ENCODE measurements at regions not wholly inside any gene's neighbourhood (a gene's known extent, or its start where the extent isn't known, plus 50 kb on each side); places are given as distances from the start of the nearest gene placed in this dataset.

DNA sequence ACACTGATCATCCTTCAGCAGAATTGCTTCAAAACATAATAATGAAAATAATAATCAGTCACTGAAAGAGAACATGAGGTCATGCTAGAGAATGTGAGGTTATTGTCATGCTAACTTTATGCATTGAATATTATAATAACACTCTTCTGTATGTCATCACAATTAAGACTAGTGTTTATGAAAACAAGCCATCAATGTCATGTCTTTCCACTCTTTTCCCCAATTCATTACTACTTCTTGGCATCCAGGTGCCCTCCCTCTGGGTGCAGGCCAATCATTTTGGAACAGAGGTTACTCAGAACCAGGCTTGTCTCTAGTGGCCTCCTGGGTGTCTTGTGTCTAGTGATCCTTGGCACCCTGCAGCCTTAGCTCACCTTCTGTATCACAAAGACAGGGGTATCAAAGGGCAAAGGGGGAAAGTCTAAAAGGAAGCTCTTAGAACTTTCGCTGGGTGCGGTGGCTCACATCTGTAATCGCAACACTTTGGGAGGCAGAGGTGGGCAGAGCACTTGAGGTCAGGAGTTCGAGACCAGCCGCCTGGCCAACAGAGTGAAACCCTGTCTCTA lies 217.6 kb upstream of the PIK3R1 start (continued):
- no peak for TF ChIP-seq REST (IDR thresholded peaks at IDR 0.05)

DNA sequence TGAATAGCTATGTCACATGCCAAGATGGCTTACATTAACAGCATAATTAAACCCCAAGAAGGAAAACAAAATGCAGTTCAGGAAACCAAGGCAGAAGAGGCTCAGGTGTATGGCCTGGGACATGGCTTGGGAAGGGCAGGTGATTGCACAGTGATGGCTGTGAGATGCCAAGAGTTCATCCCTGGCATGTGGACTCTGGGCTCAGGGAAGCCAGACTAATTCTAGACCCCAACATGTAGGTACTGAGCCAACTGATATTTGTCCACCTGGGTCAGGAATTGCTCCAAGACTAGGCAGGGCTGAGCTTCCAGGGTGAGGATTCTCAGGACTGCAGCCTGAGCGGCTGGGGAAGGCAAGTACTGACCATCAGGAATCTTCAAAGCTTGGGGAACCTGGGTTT lies 218.4 kb upstream of the PIK3R1 start:
- no peak overlapping the region for H3K27ac ChIP-seq
- CTCF ChIA-PET: no interaction called here
- POLR2A ChIA-PET: no interaction called here
- no peak for DNase-seq (ENCODE audit: low read depth in 1 of 2, low spot score in 1 of 2)
- H3K4me3 ChIP-seq: no peak overlapping the region
- H3K4me1 ChIP-seq: no peaks in the 10 kb centered on the region
- H3K4me2 ChIP-seq: no peak overlapping the region
- TF ChIP-seq CTCF (IDR thresholded peaks at IDR 0.05) (no peak), CBX2 (IDR thresholded peaks at IDR 0.05; ENCODE audit: borderline replicate concordance, low read depth) (no peak), GATA3 (IDR thresholded peaks at IDR 0.05; ENCODE audit: borderline replicate concordance) (no peak), RAD21 (conservative IDR thresholded peaks at IDR 0.05 in 1 of 2, IDR thresholded peaks at IDR 0.05 in 1 of 2) (no peak)
- no peaks in the 10 kb centered on the region for H3K9me3 ChIP-seq
- WGBS (ENCODE audit: missing lambda C conversion rate): 0% methylated on average over 1 of the region's 1 CpG
- no peak for FAIRE-seq
- no peak for ATAC-seq

- ATAC-seq (no peak), DNase-seq (ENCODE audit: low read depth in 1 of 2, low spot score in 1 of 2) (no peak), FAIRE-seq (no peak)
- Histone ChIP-seq H3K4me2 (no peak overlapping the region), H3K9me3 (no peaks in the 10 kb centered on the region), H3K4me1 (no peaks in the 10 kb centered on the region), H3K27ac (no peak overlapping the region), H3K4me3 (no peak overlapping the region)
- 55% methylated on average over 10 of the region's 10 CpGs for WGBS (ENCODE audit: missing lambda C conversion rate)
- CTCF ChIA-PET: no interaction called here
- POLR2A ChIA-PET: no interaction called here
- TF ChIP-seq CTCF (IDR thresholded peaks at IDR 0.05) (no peak), REST (IDR thresholded peaks at IDR 0.05) (no peak), HDAC2 (IDR thresholded peaks at IDR 0.05) (no peak)
- TF ChIP-seq, protein P1, sequence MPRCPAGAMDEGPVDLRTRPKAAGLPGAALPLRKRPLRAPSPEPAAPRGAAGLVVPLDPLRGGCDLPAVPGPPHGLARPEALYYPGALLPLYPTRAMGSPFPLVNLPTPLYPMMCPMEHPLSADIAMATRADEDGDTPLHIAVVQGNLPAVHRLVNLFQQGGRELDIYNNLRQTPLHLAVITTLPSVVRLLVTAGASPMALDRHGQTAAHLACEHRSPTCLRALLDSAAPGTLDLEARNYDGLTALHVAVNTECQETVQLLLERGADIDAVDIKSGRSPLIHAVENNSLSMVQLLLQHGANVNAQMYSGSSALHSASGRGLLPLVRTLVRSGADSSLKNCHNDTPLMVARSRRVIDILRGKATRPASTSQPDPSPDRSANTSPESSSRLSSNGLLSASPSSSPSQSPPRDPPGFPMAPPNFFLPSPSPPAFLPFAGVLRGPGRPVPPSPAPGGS (IDR thresholded peaks at IDR 0.05): no peak
Measured at GRCh38 chr5:67996596-67996995, 219.0 kb upstream of the PIK3R1 start.
